Spinal cord (tissue), 9 donors: ENCODE measurements at regions not wholly inside any gene's neighbourhood (a gene's known extent, or its start where the extent isn't known, plus 50 kb on each side); places are given as distances from the start of the nearest gene placed in this dataset.

Experiments
- DNase-seq, 6 donors: peaks; one replicate each; pipeline versions ENCODE4 v3.0.0 to v3.0.0-alpha.2; 2013 to 2015; ENCODE audit warnings: low spot score in 6 of 6, low read depth in 4 of 6
- H3K27ac ChIP-seq: one replicate; pipeline ENCODE4 v1.5.1; 2013; ENCODE audit warnings: low read depth, low read length, control low read depth
- H3K27me3 ChIP-seq: one replicate; pipeline ENCODE4 v1.6.1; 2013; ENCODE audit warnings: low read length; ENCODE audit not compliant: control insufficient read depth, insufficient read depth
- H3K36me3 ChIP-seq: one replicate; pipeline ENCODE4 v1.6.1; 2013; ENCODE audit warnings: low read length; ENCODE audit not compliant: control insufficient read depth, insufficient read depth
- H3K4me1 ChIP-seq: one replicate; pipeline ENCODE4 v1.6.1; 2013; ENCODE audit warnings: low read length; ENCODE audit not compliant: control insufficient read depth, insufficient read depth
- H3K4me3 ChIP-seq: one replicate; pipeline ENCODE4 v1.5.1; 2013; ENCODE audit warnings: low read depth, low read length, control low read depth
- H3K9me3 ChIP-seq: one replicate; pipeline ENCODE4 v1.6.1; 2013; ENCODE audit warnings: low read length; ENCODE audit not compliant: control insufficient read depth, insufficient read depth
- WGBS: methylation state at CpG from one replicate; pipeline ENCODE4 v1.1.5; 2013; ENCODE audit warnings: missing lambda C conversion rate; ENCODE audit not compliant: insufficient coverage; 5-methylcytosine and 5-hydroxymethylcytosine counted together
- donor health status: healthy.

- H3K4me1 ChIP-seq: no peaks in the 10 kb centered on the region
- H3K36me3 ChIP-seq: no peaks in the 10 kb centered on the region
- H3K27me3 ChIP-seq: no peaks in the 10 kb centered on the region
- 27% methylated on average over 3 of the region's 4 CpGs for WGBS
- H3K4me3 ChIP-seq: no peak overlapping the region
- no peak overlapping the region for H3K27ac ChIP-seq
- peak in 2 of 6 donors; percentile 10 to 12 for DNase-seq
- H3K9me3 ChIP-seq: no peaks in the 10 kb centered on the region
These were observed 148.8 kb upstream of the ODAD2 start for GRCh38 chr10:28147706-28148105.

- no peaks in the 10 kb centered on the region for H3K4me1 ChIP-seq
- no peak for DNase-seq
- no peaks in the 10 kb centered on the region for H3K36me3 ChIP-seq
- H3K4me3 ChIP-seq: no peak overlapping the region
- WGBS: 86% methylated on average over 1 of the region's 2 CpGs
- no peaks in the 10 kb centered on the region for H3K27me3 ChIP-seq
- no peak overlapping the region for H3K27ac ChIP-seq
- H3K9me3 ChIP-seq: peaks cover 11% of the 10 kb centered on the region
These were observed 140.3 kb upstream of the ODAD2 start for GRCh38 chr10:28139138-28139537.

- Histone ChIP-seq H3K27ac (no peak overlapping the region), H3K36me3 (no peaks in the 10 kb centered on the region), H3K4me3 (no peak overlapping the region), H3K9me3 (peaks cover 16% of the 10 kb centered on the region), H3K4me1 (no peaks in the 10 kb centered on the region), H3K27me3 (no peaks in the 10 kb centered on the region)
- no CpG with 5 or more reads among the region's 1 CpG for WGBS
- no peak for DNase-seq
These were observed 139.3 kb upstream of the ODAD2 start for GRCh38 chr10:28137907-28138880.

DNA sequence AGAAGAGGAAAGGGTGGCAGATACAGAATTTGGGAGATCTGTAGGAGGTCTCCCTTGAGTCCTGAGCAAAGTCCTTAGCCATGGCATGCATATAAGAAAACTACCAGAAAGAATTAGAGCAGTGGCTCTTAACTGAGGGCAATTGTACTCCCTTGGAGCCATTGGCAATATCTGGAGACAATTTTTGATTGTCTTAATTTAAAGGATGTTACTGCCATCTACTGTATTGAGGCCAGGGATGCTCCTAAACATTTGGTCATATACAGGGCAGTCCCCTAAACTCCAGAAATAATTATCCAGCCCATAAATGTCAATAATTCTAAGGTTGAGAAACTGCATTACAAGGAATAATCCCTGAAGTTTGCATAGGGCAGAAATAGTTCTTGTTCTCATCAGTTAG lies 136.4 kb upstream of the ODAD2 start:
- H3K9me3 ChIP-seq: peaks cover 16% of the 10 kb centered on the region
- H3K27ac ChIP-seq: no peak overlapping the region
- no peak for DNase-seq
- no peak overlapping the region for H3K4me3 ChIP-seq
- H3K4me1 ChIP-seq: no peaks in the 10 kb centered on the region
- no peaks in the 10 kb centered on the region for H3K36me3 ChIP-seq
- H3K27me3 ChIP-seq: no peaks in the 10 kb centered on the region

DNA sequence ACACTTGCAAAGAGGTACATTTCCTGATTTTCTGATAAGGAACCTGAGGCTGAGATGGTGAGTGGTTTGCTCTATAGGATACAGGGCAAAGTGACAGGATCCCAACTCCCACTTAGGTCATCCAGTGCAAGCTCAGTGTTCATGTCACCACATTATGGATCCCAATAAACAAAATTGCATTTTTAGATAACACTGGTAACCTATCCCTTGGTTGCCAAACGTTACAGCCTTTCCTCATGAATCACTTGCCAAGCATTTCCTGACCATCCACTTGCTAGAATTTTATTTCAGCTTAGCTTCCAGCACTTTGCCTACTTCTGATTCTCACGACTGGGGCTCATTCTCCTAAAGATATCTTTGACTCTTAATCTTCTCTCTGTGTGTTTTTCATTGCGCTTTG lies 131.4 kb upstream of the ODAD2 start:
- Histone ChIP-seq H3K27ac (no peak overlapping the region), H3K36me3 (no peaks in the 10 kb centered on the region), H3K4me1 (no peaks in the 10 kb centered on the region), H3K4me3 (no peak overlapping the region), H3K9me3 (peaks cover 7% of the 10 kb centered on the region), H3K27me3 (no peaks in the 10 kb centered on the region)
- DNase-seq: no peak
- 88% methylated on average over 1 of the region's 3 CpGs for WGBS

- no peaks in the 10 kb centered on the region for H3K4me1 ChIP-seq
- no peak for DNase-seq
- H3K4me3 ChIP-seq: no peak overlapping the region
- no peaks in the 10 kb centered on the region for H3K36me3 ChIP-seq
- no peaks in the 10 kb centered on the region for H3K27me3 ChIP-seq
- H3K9me3 ChIP-seq: no peaks in the 10 kb centered on the region
- WGBS: 95% methylated on average over 3 of the region's 3 CpGs
- no peak overlapping the region for H3K27ac ChIP-seq
These were observed 129.0 kb upstream of the ODAD2 start for GRCh38 chr10:28127881-28128280.

DNA sequence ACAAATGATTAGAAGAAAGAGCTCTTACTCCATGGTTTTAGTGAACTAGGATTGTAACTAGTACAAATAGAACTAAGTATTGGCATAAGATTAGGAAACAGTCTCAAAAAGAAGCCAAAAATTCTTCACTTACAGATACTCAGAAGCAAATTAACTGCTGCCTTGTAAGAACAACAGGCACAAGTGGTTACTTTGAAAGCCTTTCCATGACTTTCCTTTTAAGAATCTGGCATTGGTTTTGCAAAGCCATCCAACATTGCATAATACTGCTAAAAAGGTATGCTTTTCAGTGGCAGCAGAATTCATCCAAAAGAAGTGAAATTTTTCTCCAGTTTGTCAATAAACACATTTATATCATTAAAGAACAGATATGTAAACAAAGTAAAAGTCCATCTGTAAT lies 126.8 kb upstream of the ODAD2 start:
- Histone ChIP-seq H3K27ac (no peak overlapping the region), H3K4me3 (no peak overlapping the region), H3K9me3 (no peaks in the 10 kb centered on the region), H3K36me3 (no peaks in the 10 kb centered on the region), H3K27me3 (no peaks in the 10 kb centered on the region), H3K4me1 (no peaks in the 10 kb centered on the region)
- DNase-seq: no peak

GRCh38 chr10:28120795-28121194 lies 121.9 kb upstream of the ODAD2 start:
- WGBS: no CpG with 5 or more reads among the region's 4 CpGs
- Histone ChIP-seq H3K4me1 (no peaks in the 10 kb centered on the region), H3K4me3 (no peak overlapping the region), H3K27ac (no peak overlapping the region), H3K9me3 (no peaks in the 10 kb centered on the region), H3K36me3 (no peaks in the 10 kb centered on the region), H3K27me3 (no peaks in the 10 kb centered on the region)
- DNase-seq: no peak

GRCh38 chr10:28120043-28120749 lies 121.3 kb upstream of the ODAD2 start:
- WGBS: 80% methylated on average over 1 of the region's 6 CpGs
- no peak overlapping the region for H3K4me3 ChIP-seq
- no peak overlapping the region for H3K27ac ChIP-seq
- no peaks in the 10 kb centered on the region for H3K36me3 ChIP-seq
- H3K27me3 ChIP-seq: no peaks in the 10 kb centered on the region
- DNase-seq: no peak
- no peaks in the 10 kb centered on the region for H3K9me3 ChIP-seq
- no peaks in the 10 kb centered on the region for H3K4me1 ChIP-seq
